ENCODE measurements at regions not wholly inside any gene's neighbourhood (a gene's known extent, or its start where the extent isn't known, plus 50 kb on each side); places are given as distances from the start of the nearest gene placed in this dataset.
"Not testable (repeated sequence)": the region's sequence is repeated elsewhere in the genome, so short reads cannot be mapped to it uniquely, and the experiment has no call there.

DNA sequence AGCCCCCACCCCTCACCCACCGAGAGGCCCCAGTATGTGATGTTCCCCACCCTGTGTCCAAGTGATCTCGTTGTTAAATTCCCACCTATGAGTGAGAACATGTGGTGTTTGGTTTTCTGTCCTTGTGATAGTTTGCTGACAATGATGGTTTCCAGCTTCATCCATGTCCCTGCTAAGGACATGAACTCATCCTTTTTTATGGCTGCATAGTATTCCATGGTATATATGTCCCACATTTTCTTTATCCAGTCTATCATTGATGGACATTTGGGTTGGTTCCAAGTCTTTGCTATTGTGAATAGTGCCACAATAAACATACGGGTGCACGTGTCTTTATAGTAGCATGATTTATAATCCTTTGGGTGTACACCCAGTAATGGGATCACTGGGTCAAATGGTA lies 79.2 kb downstream of the PXDC1 start:
- DNase-seq (ENCODE audit: low read depth, low spot score): not testable (repeated sequence)

DNA sequence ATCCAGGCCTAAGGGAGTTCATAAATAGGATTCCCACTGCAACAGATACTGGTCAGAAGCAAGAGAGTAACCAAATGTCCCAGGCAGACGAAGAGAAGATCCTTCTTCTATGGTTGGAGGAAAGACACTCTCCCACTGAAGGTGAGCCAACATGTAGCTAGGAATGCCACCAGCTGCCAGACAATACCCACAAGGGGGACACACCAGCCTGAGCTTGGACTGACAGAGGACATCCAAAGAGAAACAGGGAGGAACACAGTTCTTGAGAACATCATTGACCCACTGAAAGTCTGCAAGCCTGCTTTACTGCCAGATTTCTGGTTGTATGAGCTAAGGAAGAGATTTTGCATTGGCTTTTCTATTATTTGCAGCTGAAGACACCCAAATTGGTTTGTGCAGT lies 80.1 kb downstream of the PXDC1 start:
- DNase-seq (ENCODE audit: low read depth, low spot score): no peak

DNA sequence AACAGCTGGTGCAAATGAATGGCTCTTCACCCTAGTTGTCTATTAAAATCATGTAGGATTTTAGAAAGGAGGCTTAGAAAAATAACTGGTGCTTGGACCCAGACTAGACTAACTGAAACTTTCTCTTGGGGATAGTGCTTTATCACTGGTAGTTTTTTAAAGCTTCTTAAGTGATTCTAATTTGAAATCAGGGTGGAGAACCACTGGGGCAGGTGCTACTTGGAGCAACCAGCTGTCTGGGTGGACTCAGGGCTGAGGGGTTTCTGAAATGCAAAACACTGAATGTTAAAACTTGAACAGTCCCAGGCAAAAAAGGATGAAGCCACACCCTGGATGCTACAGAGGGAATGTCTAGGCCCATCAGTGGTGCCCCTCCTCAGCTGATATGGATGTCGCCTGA lies 81.2 kb downstream of the PXDC1 start:
- no peak for DNase-seq (ENCODE audit: low read depth, low spot score)

DNA sequence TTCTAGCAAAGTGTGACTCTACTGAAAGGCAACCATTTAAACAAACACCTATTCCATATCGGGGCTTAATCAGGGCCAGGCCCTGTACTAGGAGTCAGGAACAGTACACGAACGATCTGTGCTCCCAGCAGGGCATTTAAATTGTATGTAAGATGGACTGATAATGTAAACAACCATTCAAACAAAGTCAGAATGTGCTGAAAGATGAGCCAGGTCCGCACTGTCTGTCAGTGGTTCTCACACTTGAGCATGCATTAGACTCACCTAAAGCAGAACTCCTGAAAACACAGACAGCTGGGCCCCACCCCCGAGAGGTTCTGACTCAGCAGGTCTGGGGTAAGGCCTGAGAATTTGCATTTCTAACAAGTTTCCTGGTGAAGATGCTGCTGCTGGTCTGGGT lies 81.6 kb downstream of the PXDC1 start:
- no peak for DNase-seq (ENCODE audit: low read depth, low spot score)

GRCh38 chr6:3665608-3666007 lies 85.9 kb downstream of the PXDC1 start:
- DNase-seq (ENCODE audit: low read depth, low spot score): no peak

DNA sequence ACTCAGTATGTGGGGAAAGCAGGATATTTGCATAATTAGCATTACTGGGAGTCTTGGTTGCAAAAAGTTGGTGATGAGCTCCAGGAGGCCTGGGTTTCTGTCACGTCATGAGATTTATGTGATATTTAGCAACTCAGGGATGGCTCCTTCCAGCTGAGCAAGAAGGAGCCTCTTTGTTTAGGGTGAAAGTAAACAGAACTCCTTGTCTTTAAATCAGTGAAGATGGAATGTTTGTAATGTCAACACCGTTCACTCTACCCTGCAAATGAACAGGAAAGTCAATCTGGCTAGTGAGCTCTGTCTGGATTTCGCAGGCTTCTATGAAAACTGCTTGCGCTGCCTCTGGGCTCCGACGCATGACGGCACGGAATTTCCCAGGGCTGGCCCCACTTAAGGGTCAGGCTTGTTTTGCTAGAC lies 86.9 kb downstream of the PXDC1 start:
- DNase-seq (ENCODE audit: low read depth, low spot score): no peak

GRCh38 chr6:3663811-3664210 lies 87.7 kb downstream of the PXDC1 start:
- no peak for DNase-seq (ENCODE audit: low read depth, low spot score)

DNA sequence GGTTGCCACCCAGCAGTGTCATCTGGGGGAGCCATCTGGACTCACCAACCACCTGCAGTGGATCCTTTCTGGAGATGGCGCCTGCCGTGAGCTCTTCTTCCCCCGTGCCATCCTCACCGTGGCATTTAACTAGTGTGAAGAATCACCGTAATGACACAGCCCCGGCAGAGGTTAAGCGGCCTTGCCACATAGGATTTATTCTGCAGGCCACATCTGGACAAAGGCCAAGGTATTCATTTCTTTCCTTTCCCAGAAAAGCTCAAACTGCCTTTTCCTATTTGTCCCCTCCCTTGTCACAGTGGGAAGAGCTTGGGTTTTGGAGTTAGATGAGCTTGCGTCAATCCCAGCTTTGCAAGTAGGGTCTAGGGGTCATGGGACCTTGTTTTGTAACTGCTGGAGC lies 88.4 kb downstream of the PXDC1 start:
- no peak for DNase-seq (ENCODE audit: low read depth, low spot score)

DNA sequence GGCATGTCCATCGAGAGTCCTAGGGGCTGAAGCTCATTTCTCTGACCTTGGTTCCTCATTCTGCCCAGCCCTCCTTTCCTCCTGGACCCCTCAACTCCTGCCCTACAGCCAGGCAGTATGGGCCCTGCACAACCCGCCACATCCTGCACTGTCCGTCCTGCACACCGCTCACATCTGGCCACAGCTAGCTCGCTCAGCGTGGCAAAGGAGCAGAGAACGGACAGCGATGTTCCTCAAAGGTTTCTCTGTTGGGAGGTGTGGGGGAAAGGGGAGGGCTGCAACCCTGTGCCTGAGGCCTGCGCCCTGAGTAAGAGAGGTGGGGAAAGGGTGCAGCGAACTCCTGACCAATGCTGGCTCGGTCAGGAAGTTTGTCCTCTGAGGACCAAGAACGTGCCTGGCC lies 90.1 kb downstream of the PXDC1 start:
- no peak for DNase-seq (ENCODE audit: low read depth, low spot score)

GRCh38 chr6:3660473-3660872 lies 91.0 kb downstream of the PXDC1 start:
- DNase-seq (ENCODE audit: low read depth, low spot score): no peak

DNA sequence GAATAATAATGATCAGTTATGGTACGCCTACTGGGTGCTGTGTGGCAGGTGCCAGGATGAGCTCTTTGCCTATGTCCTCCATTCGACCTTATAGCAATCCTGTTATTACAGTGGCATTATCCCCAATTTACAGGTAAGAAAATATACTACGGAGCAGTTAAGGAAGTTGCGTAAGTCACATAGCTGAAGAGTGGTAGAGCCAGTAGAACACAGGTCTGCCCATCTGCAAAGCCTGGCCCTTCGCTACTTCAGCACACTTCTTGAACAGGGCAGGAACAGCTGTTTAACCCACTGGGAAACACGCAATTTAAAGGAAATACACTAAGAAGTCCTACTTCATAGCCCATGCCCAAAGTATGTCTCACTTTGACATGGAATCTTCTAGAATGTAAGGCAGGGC lies 91.8 kb downstream of the PXDC1 start:
- DNase-seq (ENCODE audit: low read depth, low spot score): no peak

GRCh38 chr6:3656076-3656475 lies 95.4 kb downstream of the PXDC1 start:
- no peak for DNase-seq (ENCODE audit: low read depth, low spot score)

DNA sequence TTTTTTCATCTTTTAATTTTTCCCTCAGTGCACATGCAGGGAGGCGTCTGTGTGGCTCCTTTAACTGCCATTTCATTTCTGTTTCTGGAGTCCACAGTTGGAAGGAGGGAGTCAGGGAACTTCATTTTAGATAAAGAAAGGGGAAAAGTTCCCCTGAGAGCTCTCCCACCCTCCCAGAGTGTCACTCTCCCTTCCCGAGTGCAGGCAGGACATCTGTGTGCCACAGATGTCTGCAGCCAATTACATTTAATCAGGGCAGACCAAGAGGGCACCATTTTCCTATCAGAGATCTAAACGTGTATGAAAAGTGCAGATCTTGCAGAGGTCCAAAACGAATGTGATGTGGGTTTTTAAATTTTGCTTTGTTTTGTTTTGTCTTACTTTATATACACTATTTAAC lies 96.6 kb downstream of the PXDC1 start:
- no peak for DNase-seq (ENCODE audit: low read depth, low spot score)

- no peak for DNase-seq (ENCODE audit: low read depth, low spot score)
Observed at GRCh38 chr6:3654436-3654835, 97.1 kb downstream of the PXDC1 start.

DNA sequence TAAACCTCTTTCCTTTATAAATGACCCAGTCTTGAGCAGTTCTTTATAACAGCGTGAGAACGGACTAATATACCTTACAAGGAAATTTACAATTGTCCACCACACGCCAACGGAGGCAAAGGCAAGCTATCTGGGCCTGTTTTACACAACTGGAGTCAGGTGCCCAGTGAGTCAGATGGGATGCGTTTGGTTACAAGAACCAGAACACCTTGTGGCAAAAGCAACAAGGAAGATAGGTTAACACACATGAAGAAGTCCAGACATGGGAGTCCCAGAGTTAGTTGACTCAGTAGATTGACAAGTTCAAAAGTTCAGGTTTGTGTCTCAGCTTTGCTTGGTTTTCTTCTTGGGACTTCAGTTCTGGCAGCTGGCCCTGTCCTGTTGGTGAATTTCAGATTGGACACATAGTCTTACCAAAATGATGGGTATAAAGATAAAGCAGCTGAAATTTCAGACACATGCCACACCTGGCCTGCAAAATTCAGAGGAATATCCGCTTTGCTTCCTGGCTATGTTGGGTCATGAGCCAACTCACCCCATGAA lies 97.9 kb downstream of the PXDC1 start:
- DNase-seq (ENCODE audit: low read depth, low spot score): no peak

DNA sequence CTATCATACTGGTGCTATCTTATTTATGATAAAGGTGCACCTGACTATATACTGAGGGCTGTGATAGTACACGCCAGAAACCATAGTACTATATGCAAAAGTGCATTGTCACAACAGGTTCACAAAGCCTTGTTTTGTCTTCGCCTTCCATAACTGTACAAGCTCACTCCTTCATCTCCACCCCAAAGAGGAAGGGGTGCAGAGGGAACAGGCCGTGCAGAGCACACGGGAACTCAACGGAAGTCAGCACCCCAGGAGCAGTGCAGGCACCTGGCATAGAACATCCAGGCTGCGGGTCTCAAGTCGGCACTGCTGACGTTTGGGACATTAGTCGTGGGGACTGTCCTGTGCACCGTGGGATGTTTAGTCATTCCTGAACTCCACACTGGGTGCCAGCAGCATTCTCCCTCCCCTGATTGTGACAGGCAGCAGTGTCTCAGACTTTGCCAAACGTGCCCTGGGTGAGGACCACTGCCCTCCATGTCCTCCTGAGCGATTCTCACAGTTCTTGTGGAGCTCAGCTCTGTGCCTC lies 99.7 kb downstream of the PXDC1 start:
- no peak for DNase-seq (ENCODE audit: low read depth, low spot score)

GRCh38 chr6:3650959-3651697 lies 100.4 kb downstream of the PXDC1 start:
- DNase-seq (ENCODE audit: low read depth, low spot score): no peak

GRCh38 chr6:3650076-3650958 lies 101.2 kb downstream of the PXDC1 start:
- DNase-seq (ENCODE audit: low read depth, low spot score): no peak

DNA sequence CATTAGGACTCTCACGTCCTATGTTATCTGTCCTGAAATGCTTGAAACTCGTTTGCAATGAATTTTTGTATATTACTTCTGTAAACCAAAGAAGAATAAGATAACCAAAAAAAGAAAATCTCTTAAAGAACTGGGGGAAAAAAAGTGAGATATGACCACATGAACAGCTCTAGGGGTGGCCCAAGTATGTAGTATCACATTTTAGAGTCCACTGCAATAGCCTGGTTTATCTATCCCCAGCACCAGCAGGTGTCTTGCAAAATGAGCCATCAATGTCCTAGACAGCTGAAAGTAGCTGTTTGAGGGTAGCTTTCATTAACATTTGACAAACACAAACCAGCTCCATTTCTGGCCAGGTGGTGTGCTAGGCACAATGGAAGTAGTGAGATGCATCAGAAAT lies 102.8 kb downstream of the PXDC1 start:
- DNase-seq (ENCODE audit: low read depth, low spot score): no peak

DNA sequence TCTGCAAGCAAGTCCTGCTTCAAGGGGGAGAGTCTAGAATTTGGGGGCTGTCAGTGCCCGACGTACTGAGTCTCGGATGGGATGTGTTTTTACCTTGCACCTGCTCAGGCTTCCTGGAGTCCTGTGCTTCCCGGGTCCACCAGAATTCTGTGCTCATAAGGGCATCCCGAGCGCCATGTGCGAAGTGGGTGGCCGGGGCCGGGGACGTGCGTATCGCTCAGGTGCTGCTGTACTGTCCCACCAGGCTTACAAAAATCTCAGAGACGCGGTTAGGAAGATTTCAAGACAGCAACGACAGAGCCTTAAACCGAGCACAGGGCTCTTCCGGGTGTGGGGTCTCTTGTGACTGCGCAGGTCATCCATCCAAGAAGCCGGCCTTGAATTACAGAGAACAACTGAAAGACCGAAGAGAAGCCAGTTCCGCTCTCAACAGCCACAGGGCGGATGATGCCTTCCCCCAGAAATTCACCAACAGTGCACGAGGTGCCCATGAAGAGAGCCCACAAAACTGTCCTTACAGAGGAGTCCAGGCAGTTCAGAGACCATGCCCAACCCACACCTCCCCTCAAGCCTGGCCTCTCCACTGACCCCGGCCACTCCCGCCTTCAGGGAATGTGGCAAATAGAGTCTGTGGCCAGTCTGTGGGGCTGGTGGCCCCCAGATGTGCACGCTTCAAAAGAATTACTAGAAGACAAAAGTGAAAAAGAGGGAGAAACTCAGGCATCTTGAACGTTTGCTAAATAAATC lies 104.7 kb downstream of the PXDC1 start:
- DNase-seq (ENCODE audit: low read depth, low spot score): no peak

- DNase-seq (ENCODE audit: low read depth, low spot score): no peak
Observed at GRCh38 chr6:3644739-3645012, 106.8 kb downstream of the PXDC1 start.

All from smooth muscle cell of the brain vasculature (primary cell).